ENCODE measurements at regions not wholly inside any gene's neighbourhood (a gene's known extent, or its start where the extent isn't known, plus 50 kb on each side); places are given as distances from the start of the nearest gene placed in this dataset.

- TF ChIP-seq, protein P1, sequence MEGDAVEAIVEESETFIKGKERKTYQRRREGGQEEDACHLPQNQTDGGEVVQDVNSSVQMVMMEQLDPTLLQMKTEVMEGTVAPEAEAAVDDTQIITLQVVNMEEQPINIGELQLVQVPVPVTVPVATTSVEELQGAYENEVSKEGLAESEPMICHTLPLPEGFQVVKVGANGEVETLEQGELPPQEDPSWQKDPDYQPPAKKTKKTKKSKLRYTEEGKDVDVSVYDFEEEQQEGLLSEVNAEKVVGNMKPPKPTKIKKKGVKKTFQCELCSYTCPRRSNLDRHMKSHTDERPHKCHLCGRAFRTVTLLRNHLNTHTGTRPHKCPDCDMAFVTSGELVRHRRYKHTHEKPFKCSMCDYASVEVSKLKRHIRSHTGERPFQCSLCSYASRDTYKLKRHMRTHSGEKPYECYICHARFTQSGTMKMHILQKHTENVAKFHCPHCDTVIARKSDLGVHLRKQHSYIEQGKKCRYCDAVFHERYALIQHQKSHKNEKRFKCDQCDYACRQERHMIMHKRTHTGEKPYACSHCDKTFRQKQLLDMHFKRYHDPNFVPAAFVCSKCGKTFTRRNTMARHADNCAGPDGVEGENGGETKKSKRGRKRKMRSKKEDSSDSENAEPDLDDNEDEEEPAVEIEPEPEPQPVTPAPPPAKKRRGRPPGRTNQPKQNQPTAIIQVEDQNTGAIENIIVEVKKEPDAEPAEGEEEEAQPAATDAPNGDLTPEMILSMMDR (IDR thresholded peaks at IDR 0.05) = no peak
- TF ChIP-seq POLR2A (IDR thresholded peaks at IDR 0.05) = no peak
These were observed 790.8 kb downstream of the BRINP1 start for GRCh38 chr9:118578467-118578866.
